Suprapubic skin (tissue), 3 donors: ENCODE measurements at regions not wholly inside any gene's neighbourhood (a gene's known extent, or its start where the extent isn't known, plus 50 kb on each side); places are given as distances from the start of the nearest gene placed in this dataset.

Source experiments
- CTCF ChIP-seq, 2 donors: fragments of 200-600 bp in 1 of 2; fragments of 450-650 bp in 1 of 2; sonication (generic) in 1 of 2; IDR thresholded peaks; one replicate each; pipeline ENCODE4 v1.5.1; 2016 to 2019; ENCODE audit warnings: antibody characterized with exemption in 2 of 2, mild to moderate bottlenecking in 1 of 2, moderate library complexity in 1 of 2
- POLR2AphosphoS5 ChIP-seq, 3 donors: sonication (generic); formaldehyde crosslinking; IDR thresholded peaks; one replicate each; pipeline ENCODE4 v1.6.1; 2017; ENCODE audit warnings: antibody characterized with exemption in 3 of 3

DNA sequence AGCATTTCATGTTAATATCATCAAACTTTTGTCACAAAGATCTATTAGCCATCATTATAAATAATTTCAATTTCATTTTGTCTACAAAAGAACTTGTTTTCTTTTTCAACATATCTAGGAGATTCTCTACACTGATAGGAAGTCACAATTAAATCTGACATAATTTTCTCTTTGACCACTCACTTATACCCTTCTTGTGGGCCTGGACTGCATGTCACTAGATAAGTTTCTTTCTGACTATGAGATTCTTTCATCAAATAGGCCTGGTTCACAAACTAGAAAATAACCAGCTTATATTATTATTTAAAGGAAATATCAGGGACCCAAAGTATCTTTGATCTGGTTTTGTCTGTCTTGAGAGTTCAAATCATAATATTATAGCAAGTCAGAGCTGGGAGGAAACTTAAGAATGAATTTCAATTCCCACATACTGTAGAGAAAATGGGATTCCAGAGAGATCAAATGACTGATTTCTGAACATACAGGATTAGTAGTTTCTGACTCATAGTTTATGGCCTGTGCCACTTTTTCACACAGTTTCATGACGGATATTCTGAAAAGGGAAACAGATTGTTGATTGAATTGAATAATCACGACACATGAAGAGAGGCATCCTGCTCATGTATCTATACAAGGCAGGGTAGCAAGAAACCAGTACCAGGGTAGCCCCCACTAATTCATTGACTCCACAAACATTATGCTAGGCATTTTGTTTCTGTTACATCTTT lies 355.8 kb downstream of the GPATCH2 start:
- TF ChIP-seq CTCF (IDR thresholded peaks at IDR 0.05) (no peak), POLR2AphosphoS5 (IDR thresholded peaks at IDR 0.05) (no peak)
